HTR-8/SVneo (cell line): ENCODE measurements at regions not wholly inside any gene's neighbourhood (a gene's known extent, or its start where the extent isn't known, plus 50 kb on each side); places are given as distances from the start of the nearest gene placed in this dataset.

Source experiments
- DNase-seq: peaks from one replicate; pipeline ENCODE4 v3.0.0; 2011; ENCODE audit warnings: low spot score, mixed read lengths; ENCODE audit not compliant: insufficient read length
- FAIRE-seq: peaks from 2 replicates; lab custom pipeline; 2011; peaks lifted over from hg19 to GRCh38; lab: Jason Lieb, UNC

DNA sequence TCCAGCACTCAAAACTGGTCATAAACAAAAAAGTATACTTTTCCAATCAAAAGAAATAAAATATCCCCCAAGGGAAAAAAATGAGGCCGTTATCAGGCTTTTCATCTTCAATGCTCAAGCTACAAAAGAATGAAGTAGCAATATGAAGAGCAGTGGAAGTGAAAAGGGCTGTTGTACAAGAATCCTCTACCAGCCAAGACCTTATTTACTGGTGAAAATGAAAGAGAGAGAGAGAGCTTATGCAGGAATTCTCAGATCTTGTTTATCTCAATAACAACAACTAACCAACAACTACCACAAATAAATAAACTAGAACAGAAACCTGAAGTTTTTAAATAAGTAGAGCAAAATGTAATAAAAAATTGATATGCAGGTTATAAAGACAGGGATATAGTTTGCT lies 400.6 kb downstream of the HDGFL1 start:
- no peak for DNase-seq
- no peak for FAIRE-seq

DNA sequence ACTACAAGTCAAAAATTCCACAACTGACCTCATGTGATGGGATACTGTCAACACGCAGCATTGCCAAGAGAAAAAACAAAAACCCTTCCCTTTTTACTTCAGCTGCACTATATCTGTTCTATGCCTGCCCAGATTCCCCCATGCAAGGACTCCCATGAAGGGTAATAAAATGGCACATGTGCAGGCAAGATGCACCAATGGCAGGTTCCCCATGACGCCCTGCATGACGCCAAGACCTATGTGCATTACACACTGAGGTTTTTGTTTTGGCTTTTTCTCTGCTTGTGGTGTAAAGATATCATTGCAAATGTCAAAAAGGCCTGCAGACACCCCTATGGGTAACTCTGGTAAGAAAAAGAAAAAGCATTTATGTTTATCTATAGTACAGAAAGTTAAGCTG lies 403.4 kb downstream of the HDGFL1 start:
- FAIRE-seq, result no peak
- DNase-seq, result no peak

DNA sequence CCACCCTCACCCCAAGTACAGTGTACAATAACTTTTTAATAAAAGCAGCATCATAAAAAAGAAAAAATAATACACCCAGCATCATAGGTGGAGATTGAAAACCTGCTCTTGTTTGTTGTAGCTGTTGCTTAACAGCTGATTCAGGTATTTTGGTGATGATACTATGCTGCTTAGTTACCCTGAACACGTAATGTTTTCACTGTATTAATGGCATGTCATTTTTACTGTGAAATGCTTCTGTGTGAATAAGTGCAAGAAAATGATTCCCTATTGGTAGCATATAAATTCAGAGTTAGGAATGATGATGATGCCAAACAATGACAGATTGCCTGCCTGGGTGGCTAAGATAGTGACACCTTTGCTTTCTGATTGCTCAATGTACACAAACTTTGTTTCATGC lies 405.7 kb downstream of the HDGFL1 start:
- DNase-seq (no peak), FAIRE-seq (no peak)

DNA sequence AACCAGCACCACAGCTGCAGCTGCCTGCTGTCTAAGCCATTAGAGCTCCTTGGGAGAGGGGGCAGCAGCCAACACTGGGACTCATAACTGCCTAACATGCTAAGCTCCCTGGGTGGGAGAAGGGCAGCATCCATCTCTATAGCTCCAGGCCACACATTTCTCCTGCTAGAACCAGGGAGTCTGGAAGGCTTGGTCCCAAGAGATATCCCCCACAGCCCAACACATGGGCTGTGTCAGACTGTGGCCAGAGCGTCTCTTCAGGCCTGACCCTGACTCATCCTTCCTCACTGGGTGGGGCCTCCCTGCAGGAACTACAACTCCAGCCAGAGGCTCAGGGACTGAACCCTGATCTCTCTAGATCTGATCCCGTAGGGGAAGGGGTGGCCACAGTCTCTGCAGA lies 411.1 kb downstream of the HDGFL1 start:
- DNase-seq (no peak), FAIRE-seq (no peak)

DNA sequence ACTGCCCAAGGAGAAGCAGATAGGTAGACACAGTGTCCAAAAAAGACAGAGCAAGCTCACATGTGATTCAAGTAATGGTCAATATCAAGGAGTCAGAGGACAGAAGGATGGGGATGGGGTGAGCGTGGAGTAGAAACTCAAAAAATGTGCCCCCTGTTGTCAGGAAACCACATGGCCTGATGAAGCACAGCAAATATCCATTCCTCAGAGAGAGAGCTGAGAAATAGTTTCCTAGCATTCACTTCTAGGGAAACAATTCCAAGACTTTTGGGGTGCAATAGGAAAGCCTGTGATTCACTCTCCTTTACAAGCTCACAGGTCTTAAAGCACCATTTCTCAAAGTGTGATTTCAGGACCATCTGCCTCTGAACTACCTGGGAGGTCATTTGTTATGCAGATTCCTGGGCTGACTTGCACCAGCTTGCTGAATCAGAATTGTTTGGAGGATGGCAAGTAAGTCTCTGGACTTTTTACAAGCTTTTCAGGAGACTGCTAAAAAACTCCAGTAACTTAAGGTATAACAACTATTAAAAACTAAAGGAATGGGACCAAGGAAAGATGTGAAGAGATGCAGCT lies 432.8 kb downstream of the HDGFL1 start:
- FAIRE-seq, result no peak
- no peak for DNase-seq

DNA sequence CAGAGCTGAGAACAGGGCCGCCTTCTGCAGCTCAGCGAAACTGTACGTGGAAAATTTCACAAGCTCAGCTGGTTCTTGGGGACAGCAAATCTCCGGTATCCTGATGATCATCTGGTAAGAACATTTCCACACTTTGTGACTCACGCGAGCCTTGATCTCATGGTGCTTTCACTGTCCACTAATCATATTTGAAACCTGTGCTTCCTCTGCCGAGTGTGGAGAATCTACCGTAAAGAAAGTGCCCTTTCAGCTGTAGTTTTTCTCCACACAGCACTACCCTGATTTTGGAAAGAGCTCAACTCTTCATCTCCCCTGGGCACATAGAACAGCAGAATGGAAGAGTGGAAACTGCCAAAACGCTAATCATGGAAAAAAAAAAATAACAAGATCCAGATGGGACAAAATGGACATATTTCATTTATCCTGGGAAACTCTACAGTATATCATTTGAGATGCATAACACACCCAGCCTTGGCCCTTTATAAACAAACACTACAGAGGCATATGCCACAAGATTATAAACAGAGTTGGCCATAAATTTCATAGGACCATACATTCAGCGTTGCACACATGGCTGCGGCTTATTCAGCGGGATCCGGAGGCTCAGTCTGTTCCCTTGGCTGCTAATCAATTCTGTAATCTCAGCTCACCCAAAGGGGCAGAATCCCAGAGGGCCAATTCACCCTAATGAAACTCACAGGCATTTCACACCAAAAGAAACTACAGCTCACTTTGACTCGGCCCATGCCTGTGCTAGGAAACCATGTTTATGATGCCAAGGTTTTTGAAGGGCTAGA lies 434.5 kb downstream of the HDGFL1 start:
- DNase-seq (no peak), FAIRE-seq (no peak)

DNA sequence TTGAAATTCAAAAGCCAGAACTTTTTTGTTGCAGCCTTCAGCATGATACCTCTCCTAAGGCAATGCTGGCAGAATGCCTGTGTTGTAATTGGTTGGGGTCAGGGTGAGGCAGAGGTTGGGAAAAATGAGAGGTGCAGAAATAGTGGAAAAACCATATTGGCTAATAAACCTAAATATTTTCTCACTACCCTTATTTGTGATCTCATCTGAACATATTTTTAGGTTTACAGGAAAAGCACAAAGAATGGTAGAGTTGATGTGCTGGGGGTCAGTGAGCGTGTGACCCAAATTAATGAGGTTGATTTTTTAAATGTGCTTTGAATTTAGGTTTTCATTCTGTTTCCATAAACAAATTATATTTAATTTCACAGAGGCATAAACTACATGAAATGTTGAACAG lies 437.3 kb downstream of the HDGFL1 start:
- no peak for FAIRE-seq
- DNase-seq, result no peak

DNA sequence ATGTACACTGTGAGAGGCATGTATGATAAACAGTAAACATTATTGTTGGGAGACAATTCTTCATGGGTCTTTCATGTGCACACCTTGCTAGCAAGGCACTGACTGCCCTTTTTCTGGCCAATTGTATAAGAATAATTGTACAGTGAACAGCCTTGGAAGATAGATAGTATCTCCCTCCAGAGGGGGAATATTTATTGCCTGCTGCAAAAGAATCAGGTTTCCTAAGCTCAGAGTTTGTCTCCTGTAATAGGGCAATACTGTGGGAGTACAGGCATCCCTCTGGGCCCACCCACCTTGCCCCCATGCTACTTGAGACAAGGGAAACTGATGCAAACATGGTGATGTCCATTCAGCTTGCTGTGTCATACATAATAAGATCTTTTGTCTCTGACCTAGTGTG lies 442.2 kb downstream of the HDGFL1 start:
- peak; percentile 46 for FAIRE-seq
- no peak for DNase-seq

DNA sequence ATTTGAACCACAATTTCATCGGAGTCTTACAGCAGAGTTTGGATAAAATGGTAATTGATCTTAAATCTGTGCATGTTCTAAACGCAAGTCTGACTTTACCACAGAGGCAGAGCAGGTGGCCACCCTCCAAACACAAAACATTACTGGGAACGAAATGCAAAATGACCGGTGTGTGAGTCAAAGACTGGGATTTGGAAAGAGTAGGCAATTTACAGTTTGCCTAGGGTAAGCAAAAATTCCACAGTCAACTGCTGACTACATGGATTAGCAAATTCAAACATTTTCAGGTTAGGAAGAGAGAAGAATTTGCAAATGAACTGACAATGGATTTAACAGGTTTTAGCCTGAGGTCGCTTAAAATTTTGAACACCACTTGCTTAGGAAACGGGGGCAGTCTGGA lies 444.4 kb downstream of the HDGFL1 start:
- FAIRE-seq (no peak), DNase-seq (no peak)

DNA sequence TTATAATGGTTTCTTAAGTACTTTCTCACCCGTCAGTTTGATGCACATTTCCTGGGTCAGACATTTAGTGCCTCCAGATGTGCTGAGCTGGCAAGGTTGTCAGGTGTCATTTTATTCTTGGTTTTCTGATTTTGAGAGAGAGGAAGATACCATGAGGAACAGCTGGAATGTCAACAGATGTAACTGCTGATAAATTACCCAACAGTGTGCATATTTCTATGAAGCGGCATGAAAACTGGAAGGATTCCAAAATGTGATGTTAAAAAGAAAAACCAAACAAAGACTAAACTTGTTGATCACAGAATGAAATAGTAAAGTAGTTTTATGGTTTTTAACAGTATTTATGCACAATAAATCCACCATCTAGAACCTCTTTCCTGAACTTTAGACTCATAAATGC lies 447.3 kb downstream of the HDGFL1 start:
- DNase-seq, result no peak
- no peak for FAIRE-seq

DNA sequence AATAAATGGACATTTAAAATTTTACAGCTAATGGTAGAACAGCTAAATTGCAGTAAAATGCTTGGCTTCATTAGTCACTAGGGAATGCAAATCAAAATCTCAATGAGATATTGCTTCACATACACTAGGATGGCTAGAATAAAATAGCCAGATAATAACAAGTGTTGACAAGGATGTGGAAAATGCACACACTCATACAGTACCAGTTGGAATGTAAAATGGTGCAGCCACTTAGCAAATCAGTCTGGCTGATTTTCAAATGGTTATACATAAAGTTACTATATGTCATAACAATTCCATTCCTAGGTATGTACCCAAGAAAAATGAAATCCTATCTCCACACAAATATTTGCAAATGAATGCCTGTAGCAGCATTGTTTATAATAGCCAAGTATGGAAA lies 452.1 kb downstream of the HDGFL1 start:
- FAIRE-seq (peak; percentile 9), DNase-seq (no peak)

DNA sequence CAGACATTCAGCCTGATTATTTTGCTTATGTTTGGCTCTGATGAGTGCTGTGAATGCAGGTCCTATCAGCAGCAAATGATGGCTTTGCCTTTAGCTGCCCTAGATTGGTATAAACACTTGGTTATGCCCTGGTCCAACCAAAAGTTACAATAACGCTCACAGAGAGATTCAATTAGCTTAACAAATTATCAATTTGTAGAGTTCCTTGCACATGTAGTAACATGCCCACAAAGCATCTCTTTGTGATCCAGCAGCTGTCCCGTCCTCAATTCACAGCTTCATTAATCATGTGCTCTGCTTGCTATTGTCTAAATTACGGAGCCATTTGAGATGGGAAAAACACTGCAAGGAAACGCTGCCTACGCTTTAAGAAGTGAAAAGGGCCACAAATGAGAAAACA lies 457.9 kb downstream of the HDGFL1 start:
- DNase-seq (no peak), FAIRE-seq (no peak)

DNA sequence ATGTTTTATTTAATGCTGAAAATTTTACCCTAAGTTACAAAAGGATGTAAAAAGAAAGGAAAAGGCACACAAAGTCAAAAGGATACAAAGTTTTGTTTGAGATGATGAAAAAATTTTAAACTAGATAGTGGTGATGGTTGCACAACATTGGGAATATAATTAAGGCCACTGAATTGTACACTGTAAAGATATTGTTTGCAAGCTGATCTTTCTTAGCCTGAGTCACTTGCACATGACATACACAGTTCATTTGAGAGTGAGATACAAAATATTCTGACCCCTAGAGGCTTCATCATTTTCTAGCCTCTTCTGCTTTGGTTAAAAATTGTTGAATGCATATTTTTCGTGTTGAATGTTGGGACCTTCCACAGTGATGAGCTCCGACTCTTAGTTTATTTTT lies 462.6 kb downstream of the HDGFL1 start:
- FAIRE-seq (no peak), DNase-seq (peak; percentile 7)

DNA sequence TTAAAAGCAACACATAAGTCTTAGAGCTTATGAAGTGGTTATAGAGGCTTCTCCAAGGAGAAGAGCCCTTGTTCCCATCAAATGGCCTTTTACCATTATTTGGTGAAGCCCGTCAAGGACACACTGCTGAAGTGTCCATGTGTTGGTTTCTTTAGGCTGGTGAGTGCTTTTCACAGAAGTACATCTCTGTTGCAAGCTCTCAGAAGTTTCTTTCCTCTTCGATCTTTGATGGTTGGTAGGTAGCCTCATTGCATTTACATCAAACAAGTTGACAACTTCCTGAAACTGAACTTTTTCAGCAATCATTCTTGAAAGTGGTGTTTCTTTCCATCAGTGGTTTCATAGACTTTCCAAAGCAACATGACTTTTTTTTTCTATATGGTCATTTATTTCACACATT lies 465.6 kb downstream of the HDGFL1 start:
- FAIRE-seq (no peak), DNase-seq (no peak)

DNA sequence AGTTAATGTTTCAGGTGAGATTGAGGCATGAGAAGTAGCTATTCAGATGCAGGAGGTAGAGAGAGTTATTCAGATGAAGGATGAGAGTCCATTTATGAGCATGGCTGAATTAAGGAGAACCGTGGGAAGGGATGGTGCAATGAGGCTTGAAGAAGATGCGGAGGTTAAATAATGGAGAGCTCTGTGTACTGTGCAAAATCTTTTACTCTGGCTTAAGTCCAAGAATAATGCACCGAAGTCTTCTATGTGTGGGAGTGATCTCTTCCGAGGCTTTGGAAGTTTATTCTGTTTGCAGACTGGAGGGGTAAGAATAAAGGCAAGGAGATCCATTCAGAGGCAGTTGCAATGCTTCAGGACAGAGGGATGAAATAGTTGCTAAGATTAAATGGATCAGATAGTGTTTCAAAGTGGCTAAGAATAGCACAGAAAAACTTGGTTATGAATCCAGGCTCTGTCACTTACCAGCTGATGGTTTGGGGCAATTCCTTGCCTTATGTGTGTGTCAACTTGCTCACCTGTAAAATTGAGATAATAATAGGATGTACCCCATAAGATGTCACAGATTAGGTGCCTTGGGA lies 467.1 kb downstream of the HDGFL1 start:
- no peak for FAIRE-seq

DNA sequence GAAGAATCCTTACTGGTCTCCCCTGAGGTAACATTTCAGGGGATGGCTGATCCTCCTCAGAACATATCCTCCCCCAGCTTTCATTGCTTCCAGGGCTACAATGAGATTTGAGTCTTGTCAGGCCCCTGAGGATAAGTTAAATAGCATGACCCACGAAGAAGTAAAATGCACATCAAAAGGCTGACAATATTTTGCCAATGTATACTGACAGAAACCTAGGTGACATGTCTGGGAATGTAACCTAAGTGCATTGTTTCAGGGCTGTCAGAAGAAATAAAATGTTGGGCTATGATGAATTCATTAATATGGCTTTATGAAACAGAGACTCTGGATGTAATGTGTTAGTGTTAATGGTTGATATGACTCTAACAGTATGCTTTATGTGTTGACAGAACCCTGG lies 471.5 kb downstream of the HDGFL1 start:
- no peak for DNase-seq
- FAIRE-seq, result no peak

More for the DNA sequence above, 467.1 kb downstream of the HDGFL1 start:
- no peak for DNase-seq

DNA sequence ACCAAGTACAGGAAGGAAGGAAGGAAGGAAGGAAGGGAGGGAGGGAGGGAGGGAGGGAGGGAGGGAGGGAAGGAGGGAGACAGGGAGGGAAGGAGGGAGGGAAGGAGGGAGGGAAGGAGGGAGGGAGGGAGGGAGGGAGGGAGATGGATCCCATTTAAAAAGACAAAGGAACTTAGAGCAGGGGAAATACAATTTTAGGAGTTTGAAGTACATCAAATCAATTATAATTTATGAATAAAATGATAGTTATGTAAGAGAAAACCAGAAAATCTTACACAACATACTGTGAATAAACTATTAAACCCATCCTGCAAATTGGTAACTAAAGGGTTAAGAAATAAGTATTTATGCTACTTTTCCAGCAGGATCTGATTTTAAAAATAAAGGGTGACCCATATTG lies 475.9 kb downstream of the HDGFL1 start:
- DNase-seq (no peak), FAIRE-seq (no peak)

DNA sequence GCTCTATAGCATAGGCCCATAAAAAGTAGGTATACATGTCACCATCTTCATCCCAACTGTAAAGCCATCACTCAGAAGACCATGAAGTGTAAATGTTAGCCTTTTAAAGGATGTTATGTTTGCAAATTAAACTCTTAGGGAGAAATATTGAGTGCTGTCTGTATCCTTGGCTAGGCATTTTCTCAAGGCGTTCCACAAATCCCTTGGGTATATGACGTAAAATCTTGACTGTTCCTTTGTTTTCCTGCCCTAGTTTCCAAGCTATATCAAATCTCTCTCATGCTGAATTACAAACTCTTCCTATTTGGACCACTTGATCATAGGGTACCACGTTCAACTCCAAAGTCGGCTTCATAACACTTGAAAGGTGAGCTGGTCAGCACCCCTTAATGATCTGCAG lies 486.2 kb downstream of the HDGFL1 start:
- FAIRE-seq (no peak), DNase-seq (no peak)

DNA sequence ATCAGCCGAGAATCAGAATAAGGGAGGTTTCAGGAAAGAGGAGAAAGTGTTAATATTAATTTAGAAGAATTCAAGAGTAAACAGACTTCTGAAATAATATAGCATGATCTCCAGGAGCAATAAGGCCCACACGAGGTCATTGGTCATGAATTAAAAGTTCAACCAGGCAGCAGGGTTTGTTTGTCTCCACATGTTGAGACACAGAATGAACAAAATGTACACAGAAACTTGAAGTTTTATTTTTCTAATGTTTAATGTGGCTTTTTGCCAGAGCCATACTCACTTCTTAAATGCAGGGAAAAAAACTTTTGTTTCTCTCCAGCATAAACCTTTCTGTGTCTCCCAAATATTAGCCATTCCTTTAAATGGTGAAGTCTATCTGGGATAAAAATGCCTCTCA lies 504.5 kb downstream of the HDGFL1 start:
- DNase-seq (no peak), FAIRE-seq (no peak)

DNA sequence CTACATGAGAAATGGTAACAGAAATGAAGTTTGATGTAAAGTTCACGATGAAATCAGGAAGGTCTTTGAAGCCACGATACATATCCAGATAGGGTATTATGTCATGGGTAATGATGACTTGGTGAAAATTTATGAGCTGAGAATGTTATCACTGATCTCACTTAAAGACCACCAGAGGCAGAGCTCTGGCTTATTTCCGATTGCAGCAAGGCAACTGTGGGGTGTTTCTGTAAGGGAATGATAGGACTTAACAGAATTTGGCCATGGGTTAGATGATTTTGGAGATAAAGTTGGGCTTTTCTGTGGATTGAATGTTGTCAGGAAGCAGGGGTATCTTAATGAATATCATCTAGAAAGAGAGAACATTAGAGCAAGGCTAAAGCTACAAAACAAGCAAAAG lies 508.4 kb downstream of the HDGFL1 start:
- DNase-seq (no peak), FAIRE-seq (no peak)

DNA sequence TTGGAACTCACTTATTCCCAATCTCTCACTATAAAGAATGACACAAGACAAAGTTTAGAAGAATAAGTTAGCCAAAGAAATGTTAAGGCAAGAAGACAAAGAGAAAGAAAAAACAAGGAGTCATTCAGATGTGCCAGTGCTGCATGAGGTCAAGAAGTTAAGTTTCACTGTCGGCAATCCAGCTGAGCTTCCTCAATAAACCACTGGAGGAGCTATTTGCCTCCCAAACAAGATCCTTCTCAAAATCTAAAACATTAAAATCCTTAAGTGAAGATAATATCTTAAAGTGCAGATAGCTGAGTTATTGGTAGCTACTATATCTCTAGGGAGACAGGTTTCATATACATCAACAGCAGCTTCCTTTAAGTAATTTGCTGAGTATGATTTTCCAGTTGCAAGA lies 512.3 kb downstream of the HDGFL1 start:
- no peak for DNase-seq
- no peak for FAIRE-seq

DNA sequence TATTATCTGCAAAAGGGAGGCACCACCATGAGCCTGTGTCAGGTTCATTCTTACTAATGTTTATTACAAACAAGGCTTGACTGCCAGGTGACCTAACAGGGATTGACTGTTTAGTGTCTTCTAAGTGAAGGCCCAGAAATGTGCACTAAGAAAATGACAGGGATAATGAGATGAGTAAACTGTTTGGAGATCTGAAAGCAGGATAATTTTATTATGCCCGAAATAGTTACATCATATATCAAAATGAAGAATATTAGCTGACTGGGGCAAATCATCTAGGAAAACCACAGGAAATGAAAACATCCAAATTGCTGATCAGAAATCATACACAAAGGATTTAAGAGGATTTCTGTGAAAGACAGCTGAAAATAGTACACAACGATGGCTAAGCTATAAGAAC lies 516.7 kb downstream of the HDGFL1 start:
- FAIRE-seq, result no peak

More for the DNA sequence above, 516.7 kb downstream of the HDGFL1 start:
- no peak for DNase-seq
